NCI-H510A treated with DMSO at 0.1 percent for 48 hours (cell line): ENCODE measurements at regions not wholly inside any gene's neighbourhood (a gene's known extent, or its start where the extent isn't known, plus 50 kb on each side); places are given as distances from the start of the nearest gene placed in this dataset.

Source experiments
- DNase-seq: peaks from one replicate; lab custom pipeline; 2025; lab: John Stamatoyannopoulos, UW

DNA sequence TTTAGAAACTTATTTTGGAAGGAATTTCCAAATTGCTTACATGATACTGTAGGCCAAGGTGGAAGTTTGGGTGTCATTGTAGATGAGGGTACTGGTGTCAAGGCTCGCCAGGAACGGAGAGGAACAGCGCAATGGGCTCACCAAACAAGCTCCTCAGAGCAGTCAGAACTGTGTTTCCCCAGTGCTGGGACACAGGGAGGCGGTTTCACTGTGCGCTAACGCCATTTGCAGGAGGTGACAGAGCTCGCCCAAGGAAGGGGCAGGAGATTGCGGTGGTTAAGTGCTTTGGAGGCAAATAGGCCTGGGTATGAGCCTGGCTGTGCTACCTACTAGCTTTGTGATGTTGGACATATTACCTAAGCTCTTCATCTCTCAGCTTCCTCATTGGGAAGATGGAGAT, 57.3 kb downstream of the HHEX start:
- no peak for DNase-seq

DNA sequence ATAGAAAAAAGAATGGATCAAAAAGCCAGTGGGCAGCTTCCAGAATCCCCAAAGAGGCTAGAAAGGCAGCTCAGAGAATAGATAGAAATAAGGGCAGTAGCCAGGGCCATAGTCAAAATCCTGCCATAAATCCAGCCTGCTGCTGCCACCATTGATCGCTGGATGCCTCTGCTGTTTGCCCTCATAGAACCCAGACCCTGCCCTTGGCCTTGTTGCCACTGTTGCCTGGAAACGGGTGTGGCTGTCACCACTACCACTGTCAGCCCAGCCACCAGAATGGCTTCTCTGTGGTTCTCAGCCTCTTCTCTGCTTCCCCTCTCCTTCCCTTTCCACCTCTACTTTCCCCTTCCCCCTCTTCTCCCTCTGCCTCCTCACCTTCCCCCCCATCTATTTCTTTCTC, 57.8 kb downstream of the HHEX start:
- no peak for DNase-seq

DNA sequence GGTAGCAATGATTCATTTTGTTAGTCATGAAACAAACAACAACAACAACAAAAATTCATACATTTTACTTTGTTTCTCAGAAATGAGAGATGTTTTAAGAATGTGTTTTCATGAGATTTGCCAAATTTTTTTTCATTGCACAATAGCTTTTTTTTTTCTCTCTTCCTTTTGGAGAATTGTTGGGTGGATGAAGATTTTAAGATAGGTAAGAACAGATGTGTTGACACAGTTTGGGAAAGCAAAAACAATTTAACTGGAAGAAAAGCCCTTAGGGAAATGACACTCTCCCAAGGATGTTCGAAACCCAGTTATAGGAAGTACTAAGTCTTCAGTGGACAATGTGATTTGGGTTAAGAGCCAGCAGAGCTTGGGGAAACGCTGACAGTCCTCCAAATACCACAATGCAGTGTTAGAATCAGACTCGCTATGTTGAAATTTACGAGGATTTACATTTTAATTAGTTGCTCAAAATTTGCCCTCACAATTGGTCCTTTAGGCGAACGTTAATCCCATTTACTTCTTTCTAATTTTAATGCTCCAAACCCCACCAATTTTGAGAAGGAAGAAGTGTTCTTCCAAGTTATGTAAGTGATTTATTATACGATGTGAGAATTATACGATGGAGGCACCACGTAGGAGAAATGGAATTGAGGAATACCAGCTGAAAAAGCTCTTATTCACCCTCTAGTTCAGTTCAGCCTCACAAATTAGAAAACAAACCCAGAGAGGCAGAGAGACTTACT, 61.2 kb downstream of the HHEX start:
- no peak for DNase-seq

DNA sequence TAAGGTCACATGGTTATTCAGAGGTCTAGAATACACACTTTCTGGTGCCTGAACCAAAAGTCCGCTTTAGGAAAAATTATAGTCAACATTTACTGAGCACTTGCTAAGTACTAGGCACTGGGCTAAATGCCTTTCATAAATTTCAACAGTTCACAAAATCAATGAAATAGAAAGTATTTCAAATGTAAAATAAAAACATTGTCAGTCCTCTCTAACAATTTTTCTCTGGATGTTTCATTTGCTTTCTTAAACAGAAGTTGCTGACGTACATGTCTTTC, 61.7 kb downstream of the HHEX start:
- no peak for DNase-seq

DNA sequence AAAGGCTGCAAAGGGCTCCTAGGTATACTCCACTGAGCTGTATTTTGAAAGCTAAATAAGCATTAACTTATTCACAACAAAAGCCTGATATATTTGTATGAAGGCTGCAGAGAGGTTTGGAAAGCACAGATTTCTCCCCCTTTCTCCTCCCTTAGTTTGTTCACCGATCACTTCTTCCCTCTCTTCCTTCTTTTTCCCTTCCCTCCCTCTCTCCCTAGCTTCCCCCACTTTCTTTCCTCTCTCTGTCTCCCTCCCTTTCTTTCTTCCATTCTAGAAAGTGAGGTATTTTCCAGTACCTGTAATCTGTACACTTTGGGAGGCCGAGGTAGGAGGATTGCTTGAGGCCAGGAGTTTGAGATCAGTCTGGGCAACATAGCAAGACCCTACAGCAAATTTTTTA, 62.1 kb downstream of the HHEX start:
- DNase-seq = no peak

DNA sequence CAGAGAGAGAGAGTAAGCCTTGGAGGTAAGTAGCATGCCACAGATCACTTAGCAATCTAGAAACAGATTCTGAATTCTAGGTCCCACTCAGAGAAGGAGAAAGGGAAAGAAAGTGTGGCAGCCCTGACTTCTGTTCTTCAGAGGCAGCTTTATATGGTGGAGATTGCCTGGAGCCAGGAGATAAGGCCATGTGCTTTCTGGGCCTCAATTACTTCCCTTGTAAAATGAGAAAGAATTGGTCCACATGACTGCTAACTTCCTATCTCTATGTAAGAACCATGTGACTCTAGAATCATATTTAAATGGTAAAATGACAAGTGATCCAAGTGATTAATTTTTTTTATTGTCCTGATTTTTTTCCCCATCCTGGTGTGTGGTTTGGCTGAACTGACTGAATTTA, 64.1 kb downstream of the HHEX start:
- DNase-seq = no peak

DNA sequence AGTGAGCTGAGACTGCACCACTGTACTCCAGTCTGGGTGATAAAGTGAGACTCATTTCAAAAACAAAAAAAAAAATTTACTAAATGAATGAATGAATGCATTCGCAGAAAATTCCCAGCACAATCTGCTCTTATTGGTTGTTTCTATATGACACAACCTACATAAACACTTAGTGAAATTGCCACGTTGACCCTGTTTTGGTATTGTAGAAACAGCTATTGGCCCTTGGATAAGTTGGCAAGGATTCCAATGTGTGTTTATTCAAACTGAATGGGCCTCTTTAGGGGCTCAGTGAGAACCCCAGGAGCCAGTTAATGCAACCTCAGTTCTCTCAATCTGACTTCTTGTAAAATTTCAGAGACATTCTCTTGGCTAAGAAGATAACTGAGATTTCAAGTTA, 66.0 kb downstream of the HHEX start:
- DNase-seq = no peak

DNA sequence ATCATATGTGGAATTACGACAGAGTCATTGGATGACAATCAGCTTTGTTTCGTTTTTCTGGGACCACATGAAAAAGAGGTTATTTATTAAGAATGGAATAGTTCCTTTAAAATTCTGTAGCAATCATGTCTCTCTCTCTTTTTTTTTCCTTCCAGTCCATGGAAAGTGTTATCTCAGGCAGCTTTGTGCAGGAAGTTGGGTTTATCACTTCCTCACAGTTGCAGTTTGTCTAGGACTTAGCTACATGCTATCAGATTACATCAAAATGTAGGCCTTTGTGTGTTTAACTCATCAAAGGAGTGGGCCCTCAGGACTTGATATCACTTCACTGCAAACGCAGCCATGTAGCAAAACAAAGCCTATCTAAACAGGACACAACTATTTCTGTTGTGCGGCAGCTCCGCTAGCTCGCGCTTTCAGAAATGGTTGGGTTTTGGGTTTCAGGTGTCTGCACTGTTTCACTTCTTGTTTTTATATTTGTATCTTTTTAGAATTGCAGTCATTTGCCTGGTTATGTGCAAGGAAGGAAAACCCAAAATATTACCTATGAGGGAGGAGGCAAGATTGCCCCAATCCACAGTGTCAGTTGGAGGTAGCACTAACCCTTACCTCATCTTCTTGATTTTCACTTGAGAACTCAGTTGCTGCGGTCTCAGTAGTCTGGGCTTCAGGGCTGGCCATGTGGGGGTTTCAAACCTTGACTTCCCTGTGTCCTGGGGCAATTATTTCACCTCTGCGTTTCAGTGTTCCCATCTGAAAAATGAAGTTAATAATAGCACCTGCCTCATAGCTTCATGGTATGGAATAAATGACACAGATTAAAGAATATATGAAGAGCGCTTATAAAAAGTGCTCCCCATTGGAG, 66.7 kb downstream of the HHEX start:
- peak; percentile 25 for DNase-seq

DNA sequence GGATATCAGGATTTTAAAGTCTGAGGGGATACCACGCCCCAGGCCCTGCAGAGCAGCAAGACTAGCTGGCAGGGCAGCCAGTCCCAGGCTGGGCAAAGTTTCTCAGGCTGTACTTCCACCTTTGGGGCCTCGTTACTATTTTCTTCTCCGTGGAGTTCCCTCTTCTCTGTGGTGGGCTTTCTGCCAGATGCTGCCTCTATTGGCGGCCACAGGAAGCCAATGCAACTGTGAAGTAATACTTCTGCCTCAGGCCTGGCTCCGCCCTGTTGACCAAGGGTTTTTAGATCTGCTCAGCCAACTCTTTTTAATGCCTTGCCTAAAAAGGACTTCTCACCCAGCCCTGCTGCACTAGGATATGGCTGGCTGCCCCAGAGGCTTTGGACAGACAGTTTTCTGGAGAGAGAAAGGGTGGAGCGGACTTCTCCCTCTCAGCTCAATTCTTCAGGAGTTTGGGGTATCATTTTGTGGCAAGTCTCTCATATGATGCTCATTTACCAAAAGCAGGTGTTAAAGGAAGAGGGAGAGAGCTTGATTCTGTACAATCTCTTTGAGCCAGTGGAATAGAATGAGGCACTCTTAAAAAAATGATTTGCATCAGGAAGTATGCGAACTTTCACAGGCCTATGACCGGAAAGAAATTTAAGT, 67.4 kb downstream of the HHEX start:
- peak; percentile 4 for DNase-seq

DNA sequence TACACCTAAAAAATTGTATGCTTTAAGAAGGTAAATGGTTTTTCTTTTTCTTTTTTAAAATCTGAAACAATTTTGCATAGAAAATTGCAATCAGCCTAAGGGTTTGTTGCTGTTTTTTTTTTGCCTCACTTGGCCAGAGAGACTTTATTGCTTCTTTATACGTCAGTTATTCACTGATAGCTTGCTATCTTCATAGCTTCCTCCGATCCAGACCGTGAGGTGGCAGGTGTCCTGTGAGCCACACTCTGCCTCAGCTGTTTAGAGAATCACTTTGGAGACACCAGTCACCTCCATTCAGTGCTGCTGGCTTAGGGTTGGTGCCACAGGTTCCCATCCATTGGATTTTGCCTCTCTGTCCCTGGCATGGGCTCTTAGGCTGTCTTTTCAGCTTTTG, 68.0 kb downstream of the HHEX start:
- DNase-seq = no peak

DNA sequence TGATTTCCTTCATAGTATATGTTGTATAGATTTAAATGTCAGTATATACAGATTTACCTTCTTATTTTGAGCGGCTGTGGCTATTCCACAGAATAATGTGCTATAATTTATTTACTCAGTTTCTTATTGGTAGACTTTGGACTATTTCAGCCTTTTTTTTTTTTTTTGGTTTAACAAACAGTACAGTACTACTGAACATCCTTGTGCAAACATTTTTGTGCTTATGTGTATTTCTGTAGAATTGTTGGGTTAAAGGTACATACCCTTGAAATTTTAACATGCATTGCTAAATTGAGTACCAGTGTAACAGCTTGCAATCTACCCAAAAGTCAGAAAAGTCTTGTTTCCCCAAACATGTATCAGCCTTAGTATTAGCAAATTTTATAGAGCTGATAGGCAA, 68.8 kb downstream of the HHEX start:
- no peak for DNase-seq

DNA sequence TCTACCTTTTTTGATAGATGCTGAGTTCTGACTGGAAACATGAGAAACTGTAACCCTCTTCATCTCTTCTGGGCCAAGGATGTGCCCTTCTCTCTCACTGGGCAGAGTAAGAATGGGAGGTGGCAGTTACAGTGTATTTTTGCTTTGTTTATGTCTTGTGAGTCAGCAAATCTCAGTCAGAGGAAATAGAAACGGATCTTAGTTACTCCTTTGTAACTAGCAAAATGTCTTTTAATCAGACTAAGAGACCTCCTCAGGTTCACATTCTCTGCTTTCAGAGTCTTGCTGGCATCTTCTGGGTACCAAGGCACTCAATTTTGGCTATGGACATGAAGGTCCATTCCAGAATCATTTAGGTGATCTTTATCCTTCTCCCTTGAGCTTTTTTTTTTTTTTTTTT, 70.9 kb downstream of the HHEX start:
- DNase-seq = no peak

DNA sequence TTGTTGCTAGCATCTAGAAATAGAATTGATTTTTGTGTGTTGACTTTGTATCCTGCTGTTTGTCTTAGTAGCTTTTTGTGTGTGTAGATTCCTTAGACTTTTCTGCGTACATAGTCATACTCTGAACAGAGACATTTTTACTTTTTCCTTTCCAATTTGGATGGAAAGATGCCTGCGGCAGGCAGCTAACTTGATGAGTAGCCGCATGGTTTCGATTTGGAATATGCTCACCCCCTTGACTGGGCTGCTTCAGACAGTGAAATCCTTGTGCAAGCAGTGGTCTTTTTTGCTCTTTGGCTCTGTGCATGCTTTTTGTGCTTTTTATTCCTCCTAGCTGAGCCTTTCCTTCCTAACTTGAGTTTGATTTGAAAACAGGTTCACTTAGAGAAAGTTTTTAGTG, 71.8 kb downstream of the HHEX start:
- no peak for DNase-seq

DNA sequence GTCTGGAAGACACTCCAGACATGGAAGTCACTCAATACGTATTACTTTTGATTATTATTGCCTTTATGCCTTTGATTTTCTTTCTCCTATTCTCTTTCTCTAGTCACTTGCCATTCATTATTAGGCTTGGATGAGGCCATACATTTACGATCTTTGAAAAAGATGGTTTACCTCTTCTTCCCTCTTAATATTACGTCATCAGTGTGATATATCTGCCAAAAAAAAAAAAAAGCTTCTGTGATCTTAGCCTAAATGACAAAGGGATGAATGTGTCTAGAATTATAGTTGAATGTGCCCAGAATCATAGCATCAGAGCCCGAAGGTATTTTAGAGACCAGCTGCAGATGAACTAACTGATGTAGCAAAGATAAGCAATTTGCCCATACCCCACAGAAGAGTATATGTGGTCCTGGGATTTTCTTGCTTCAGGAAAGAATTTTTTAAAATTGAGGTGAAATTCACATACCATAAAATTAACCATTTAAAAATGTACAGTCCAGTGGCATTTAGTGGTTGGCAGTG, 73.9 kb downstream of the HHEX start:
- no peak for DNase-seq

DNA sequence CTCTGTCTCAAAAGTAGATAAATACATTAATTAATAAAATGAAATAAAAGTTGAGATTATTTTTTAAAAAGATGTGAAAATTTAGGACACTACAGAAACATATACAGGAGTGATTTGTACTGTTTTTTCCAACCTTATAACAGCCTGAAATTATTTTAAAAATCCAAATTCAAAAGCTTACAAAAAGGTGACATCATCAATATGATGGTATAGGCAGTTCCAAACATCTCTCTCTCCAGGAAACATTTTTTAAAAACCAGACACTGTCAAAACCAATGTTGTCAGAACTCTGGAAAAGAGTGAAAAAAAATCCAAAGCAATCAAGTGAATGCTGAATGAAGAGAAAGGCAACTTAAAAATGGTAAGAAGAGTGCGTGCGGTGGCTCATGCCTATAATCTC, 76.7 kb downstream of the HHEX start:
- no peak for DNase-seq

DNA sequence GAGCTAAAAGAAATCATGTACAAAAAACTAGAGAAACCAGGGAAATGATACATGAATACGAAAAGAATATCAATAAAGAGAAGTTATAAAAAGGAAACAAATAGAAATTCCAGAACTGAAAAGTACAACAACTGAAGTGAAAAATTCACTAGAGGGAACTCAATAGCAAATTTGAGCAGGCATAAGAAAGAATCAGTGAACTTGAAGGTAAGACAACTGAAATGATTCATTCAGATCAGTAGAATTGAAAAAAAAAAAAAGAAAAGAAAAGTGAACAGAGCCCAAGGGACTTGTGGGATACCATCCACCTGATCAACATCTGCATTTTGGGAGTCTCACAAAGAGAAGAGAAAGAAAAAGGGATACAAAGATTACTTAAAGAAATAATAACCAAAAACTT, 78.3 kb downstream of the HHEX start:
- DNase-seq = no peak

DNA sequence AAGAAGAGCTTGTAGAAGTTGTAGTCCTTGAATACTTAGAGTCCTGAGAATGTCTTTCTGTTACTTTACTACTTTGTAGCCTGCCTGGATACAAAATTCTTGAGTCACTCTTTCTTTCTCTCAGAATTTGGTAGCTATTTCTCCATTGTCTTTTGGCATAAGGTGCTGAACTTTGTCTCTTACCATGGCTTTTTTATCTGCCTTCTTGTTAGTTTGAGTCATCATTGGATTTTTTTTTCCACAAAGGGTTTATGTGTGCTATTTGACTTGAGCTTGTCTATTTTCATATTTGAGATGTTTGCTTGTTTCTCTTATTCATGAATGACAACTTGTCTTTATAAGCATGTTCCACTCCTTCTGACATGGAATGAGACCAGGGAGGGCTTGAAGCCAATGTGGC, 74.5 kb upstream of the EXOC6 start:
- no peak for DNase-seq

DNA sequence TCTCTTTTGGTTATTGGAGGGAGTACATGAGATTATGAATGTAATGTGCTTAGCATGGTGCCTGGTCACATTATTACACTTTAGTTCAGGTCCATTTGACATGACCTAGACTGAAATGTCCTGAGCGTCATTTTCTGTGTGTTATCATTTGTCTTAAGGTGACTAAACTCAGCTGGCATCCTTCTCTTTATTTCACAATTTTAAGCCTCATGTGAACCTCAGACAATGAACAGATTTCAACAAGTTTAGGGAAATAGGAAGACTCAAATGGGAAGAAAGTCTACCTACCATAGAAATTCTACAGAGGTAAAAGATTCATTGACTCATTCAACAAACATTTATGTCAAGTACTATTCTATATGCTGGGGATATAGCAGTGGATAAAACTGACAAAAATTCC, 70.2 kb upstream of the EXOC6 start:
- DNase-seq = no peak

DNA sequence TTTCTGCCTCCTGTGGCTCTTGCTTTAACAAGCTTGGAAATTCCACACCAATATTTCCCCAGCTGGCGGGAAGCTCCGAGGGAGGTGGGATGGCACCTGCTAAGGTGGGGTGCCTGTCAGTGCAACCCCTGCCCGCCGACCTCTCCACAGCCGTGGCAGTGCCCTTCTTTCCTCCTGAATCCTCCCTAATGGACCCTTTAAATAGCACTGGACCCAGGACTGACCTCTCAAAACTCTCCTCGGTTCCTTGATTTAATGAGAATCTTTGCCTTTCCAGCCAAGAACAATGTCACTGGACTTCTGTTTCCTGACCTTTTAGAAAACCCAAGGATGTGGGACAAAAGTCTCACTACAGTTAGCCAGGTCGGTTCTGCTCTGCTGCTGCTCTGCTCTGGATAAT, 63.2 kb upstream of the EXOC6 start:
- no peak for DNase-seq

DNA sequence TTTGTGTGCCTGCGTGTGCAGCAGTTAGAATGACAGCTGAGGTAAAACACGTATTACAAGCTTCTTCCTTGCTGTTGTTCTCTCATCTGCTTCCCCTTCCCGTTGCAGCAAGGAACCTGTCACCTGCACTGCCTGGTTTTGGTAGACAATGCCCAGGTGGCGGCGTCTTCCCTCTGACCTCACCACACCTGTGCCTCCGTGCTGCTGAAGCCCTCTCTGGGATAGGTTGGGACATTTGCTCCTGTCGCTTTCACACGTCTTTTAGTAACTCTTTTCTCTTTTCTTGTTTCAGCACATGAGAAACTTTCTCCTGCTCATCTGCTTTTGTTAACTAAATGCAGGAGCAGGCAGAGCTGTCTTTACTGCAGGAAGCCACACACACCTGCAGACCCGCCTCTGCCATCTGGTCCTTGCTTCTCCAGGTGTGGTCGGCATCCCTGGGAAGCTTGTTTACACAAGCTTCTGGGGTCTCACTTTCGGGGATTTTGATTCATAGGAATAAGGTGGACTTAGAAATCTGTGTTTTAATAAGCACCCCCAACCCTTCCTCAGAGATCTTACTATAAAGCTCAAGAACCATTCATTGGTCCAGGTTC, 60.7 kb upstream of the EXOC6 start:
- DNase-seq = peak; percentile 42

DNA sequence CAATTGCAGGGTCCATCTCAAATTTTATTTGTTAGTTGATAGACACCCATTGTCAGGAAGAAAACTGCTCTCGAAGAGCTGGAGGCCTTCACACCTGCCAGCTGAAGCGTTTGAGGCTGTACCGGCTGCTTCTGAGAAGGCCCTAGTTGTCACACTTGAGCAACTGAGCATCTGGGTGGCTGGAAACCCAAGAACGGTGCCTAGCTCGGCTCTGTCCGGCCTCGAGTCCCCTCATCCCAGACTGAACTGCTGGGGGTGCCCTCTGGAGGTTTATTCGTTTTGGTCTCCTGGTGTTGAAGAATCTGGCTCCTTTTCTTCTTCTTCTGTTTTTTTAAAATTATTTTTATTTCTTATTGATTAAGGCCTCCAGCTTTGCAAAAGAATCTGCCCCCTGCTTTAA, 59.3 kb upstream of the EXOC6 start:
- DNase-seq = no peak

DNA sequence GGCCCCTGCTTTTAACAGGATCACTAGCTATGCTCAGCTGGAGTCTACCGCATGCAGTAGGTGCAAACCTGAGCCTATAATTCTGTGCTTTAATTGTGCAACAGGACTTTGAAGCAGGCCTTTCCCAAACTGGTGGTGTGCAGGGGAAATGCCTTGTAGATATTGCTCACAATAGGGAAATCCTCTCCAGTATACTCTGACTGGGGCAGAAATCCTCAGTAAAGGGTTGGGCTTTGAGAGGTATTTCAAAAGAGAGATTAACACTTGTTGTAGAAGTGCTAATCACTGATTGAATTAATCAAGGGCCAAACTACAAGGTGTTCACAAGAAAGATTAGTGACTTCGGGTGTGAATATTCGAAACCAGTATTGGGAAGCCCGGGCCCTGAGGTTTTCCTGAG, 58.5 kb upstream of the EXOC6 start:
- DNase-seq = no peak

DNA sequence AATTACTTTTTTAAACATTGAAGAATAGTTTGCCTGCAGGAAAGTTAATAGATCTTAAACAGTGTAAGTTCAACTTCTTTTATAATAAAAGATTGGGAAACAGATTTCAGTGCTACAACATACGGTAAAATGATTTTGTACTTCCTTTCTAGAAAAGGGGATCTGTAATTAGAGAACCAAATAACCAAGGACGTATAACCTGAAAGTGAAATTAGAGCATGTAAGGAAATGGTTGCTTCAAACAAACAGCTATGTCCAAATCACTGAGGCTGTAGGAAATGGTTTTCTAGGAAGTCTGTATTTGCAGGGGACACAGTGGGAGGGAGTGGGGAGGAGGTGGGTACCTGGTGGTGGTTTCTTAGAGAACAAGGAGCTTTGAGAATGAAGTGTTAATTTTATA, 57.9 kb upstream of the EXOC6 start:
- DNase-seq = no peak
